GM12874 (cell line): ENCODE measurements at regions not wholly inside any gene's neighbourhood (a gene's known extent, or its start where the extent isn't known, plus 50 kb on each side); places are given as distances from the start of the nearest gene placed in this dataset.

Source experiments
- TF ChIP-seq, protein P1 (sequence below): IDR thresholded peaks from 2 replicates; pipeline ENCODE4 v1.5.1; 2011; ENCODE audit warnings: low read depth, mild to moderate bottlenecking, control low read depth, low read length, moderate library complexity; ENCODE audit not compliant: insufficient read depth

DNA sequence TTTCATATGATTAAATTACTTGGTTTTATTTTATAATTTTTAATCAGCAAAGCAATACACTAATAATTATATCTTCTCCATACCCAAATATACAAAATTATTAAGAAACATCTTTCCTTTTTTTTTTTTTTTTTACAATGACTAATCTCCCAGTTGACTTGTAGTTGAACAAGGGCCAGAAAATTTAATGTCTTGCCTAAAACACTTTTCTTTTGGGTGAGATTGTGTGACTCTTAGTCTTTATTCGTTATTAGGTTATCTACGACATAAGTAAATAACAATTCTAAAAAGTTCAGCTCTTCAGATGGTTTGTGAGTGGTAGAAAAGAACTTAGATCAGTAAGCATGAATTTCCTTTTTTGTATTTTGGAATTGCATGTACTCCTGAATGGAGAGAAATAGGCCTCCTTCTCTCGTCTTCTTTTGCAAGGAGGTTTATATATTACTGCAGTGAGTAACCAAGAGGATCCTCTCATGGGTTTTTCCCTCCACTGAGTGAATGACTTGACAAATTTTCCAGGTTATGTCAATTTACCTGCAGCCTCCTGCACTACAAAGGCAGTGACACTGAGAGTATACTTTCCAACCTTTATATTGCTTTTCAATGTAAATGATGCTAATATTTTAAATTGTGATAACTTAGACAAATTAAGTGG lies 364.5 kb upstream of the CITED2 start:
- TF ChIP-seq, protein P1, sequence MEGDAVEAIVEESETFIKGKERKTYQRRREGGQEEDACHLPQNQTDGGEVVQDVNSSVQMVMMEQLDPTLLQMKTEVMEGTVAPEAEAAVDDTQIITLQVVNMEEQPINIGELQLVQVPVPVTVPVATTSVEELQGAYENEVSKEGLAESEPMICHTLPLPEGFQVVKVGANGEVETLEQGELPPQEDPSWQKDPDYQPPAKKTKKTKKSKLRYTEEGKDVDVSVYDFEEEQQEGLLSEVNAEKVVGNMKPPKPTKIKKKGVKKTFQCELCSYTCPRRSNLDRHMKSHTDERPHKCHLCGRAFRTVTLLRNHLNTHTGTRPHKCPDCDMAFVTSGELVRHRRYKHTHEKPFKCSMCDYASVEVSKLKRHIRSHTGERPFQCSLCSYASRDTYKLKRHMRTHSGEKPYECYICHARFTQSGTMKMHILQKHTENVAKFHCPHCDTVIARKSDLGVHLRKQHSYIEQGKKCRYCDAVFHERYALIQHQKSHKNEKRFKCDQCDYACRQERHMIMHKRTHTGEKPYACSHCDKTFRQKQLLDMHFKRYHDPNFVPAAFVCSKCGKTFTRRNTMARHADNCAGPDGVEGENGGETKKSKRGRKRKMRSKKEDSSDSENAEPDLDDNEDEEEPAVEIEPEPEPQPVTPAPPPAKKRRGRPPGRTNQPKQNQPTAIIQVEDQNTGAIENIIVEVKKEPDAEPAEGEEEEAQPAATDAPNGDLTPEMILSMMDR = no peak

DNA sequence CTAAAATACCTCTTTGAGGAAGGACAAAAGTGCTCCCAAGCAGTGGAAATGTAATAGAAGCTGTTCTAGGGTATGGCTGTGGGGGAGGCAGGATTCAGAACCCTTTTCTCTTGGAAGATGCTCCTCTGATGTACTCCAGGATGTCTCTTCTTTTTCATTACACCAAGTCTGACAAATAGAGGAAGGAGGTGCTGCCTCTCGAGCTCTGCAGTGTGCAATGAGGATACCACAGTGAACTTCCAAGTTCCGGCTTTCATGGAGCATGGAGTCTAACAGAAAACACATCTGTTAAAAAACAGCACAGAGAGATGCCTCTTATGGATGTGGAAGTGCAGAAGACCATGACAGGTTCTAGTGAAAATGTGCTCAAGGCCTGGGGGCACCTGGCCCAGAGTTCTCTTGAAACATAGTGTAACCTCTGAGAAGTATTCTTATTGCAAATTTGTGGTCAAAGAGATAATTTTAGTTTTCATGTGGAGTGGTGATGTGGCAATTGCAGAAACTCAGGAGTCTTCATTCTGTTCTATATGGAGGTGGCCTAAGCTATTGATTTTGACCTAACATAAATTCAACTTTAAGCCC lies 362.0 kb upstream of the CITED2 start:
- TF ChIP-seq, protein P1 = no peak

DNA sequence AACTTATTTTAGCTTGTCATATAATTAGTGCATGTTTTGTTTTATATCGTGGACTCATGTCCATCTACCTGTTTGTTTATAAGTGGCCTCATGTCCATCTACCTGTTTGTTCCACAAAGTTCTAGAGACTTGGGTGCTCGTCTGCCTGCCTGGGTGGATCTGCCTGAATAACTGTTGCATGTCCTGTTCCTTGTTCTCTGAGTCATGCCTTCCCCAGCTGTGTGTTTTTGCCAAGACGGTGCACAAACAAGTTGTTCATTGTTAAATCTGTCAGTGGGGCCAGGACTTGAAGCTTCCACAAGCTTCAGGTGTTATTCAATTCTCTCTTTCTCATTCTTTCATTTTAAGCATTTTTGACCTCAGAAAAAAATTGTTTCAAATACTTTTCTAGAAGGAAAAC lies 358.0 kb upstream of the CITED2 start:
- TF ChIP-seq, protein P1 = no peak

DNA sequence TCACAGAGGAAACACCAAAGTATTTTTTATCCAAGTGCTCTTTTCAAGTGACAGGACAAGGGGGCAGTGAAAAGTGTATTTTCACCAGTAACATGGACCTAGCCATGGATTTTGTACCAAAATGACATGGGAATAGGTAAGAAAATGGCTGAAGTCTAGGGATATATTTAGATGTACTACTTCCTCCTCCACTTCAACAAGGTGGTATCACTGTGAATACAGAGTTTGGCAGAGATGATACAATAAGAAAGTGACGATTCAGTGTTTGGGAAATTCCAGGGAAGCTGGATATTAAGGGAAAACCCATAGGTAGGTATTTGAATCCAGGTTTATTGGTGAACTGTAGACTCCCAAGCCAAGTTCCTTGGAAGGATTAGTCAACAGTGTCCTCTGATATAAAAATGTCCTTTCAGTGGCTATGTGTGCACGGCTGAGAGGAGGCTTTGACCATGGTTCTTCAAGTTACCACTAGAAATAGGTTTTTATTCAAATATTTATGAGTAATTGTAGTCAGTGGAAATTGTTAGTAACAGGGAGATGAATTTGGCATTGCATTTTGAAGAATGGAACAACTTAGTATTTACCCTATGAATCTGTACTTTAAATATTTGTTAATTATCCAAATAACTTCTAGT lies 356.0 kb upstream of the CITED2 start:
- TF ChIP-seq, protein P1 = no peak

DNA sequence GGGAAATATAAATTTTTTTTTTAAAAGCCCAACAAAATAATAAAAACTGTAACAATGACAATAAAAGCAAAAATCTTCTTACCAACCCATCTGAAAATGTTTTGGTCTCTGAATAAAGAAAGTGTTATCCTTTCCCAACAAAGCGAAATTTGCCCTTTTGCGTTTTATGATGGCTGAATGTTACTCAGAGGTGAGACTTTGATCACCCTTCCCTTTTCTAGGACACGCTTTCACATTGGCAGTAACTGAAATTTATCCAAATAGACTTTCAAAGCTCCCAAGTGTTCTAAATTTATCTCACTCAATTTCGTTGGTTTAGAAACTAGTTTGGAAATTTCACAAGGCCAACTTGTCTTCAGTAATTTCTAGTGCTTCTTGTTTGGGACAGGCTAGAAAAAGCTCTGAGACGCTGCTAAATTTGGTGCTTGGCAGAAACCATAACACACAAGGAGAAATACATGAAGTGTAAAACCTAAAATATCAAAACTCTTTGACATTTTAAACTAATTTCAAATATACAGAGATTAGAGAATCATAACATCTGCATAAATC lies 354.5 kb upstream of the CITED2 start:
- TF ChIP-seq, protein P1 = no peak

DNA sequence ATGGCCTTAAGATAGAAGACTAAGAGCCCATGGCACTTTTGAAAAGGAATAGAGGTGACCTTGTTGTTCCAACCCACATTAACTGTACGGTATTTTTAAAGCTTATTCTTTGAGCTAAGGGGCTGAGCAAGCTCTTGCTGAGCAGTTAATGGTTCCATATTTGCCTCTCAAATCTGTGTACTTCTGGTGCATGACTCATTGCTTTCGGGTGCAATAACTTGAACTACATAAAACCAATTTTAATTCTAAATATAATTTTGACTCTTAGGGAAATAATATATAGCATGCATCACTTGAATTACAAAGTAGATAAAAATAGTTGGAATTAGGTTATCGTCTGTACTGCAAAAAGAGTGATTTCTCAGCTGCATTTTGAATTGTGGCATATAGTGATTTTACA lies 348.1 kb upstream of the CITED2 start:
- TF ChIP-seq, protein P1 = no peak

DNA sequence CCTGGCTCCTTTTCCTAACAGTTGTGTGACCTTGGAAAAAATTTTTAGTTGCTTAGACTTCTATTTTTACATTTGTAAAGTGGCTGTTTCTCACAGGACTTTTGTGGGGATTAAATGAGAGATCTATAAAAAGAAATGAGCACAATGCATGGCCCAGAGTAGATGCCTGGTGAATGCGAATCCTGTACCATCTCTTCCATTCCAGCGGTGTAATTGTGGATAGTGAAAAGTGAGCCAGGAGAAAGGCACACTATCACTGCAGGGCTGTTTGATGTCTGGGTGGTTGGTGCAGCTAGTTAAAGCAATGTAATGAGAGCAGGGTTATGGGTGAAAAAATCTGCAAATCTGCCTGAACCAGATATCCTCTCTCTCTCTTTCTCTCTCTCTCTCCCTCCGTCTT lies 347.5 kb upstream of the CITED2 start:
- TF ChIP-seq, protein P1 = no peak
